GM19239 (cell line): ENCODE measurements at regions not wholly inside any gene's neighbourhood (a gene's known extent, or its start where the extent isn't known, plus 50 kb on each side); places are given as distances from the start of the nearest gene placed in this dataset.

Source experiments
- DNase-seq: peaks from one replicate; pipeline ENCODE4 v3.0.0; 2011; ENCODE audit warnings: low spot score; ENCODE audit not compliant: insufficient read length
- FAIRE-seq: peaks from 2 replicates; lab custom pipeline; 2011; peaks lifted over from hg19 to GRCh38; lab: Jason Lieb, UNC

DNA sequence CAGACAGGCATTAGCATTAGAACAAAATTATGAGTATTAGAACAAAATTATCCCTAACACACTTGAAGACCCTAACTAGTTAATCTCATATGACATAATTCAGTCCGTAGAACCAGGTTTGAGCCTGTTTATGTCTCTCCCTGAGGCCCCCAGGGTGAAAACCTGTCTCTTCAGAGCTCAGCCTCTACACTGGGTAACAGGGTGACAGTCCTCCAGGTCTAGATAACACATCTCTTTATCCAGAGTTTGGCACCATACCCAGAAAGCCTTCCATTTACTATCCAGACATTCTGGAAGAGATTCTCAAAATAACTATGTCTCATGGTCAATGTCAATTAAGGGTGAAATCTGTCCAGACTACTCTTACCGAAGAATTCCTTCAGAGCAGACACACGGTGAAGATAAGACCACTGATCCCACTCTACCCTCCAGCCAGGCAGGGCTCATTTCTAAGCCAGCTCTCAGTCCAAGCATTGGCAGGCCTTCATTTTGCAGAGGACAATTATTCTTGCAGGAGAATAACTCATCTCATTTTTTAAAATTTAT, 1195.3 kb downstream of the EFNB2 start:
- no peak for DNase-seq
- FAIRE-seq = no peak

GRCh38 chr13:105338773-105339172, 1196.7 kb downstream of the EFNB2 start:
- FAIRE-seq (no peak), DNase-seq (no peak)

- no peak for FAIRE-seq
- DNase-seq = no peak
Measured at GRCh38 chr13:105338006-105338405, 1197.5 kb downstream of the EFNB2 start.

DNA sequence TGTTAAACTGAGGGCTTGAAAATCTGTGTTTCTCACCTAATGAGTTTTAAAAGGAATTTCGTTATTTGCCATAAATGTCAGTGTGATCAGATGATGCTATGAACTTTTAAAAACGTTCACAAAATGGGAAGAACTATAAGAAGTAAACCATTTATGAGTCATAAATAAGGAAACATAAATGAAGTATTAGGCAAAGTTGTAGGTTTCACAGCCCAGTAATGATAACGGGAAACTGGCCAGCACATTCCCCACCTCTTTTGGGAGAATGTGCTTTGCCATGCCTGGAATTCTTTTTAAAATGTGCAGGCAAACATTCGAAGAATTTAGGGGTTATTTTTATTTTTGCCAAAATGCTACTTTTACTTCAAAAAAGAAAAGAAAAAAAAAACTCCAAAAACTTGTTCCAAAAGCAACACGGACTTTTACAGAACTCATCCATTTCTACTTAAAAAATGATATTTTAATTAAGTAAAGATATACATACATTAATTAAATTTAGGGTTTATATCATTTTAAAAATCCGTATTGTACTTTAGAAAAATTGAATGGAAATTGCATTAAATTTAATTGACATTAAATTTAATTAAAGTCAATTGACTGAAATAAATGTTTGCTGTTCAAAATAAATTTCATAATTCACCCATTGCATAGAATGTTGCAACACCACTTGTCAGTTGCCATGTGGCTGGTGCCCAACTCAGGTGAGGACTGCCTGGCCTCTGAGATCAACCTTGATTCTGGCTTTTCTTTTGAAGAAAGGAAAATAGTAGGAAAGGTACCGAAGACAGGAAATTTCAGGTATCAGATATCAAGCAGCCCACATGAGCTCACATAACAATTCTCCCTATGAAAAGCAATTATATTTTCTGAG, 1198.5 kb downstream of the EFNB2 start:
- DNase-seq = no peak
- no peak for FAIRE-seq

- DNase-seq (no peak), FAIRE-seq (no peak)
Measured at GRCh38 chr13:105334211-105334610, 1201.3 kb downstream of the EFNB2 start.

GRCh38 chr13:105333416-105333815, 1202.0 kb downstream of the EFNB2 start:
- no peak for DNase-seq
- no peak for FAIRE-seq

DNA sequence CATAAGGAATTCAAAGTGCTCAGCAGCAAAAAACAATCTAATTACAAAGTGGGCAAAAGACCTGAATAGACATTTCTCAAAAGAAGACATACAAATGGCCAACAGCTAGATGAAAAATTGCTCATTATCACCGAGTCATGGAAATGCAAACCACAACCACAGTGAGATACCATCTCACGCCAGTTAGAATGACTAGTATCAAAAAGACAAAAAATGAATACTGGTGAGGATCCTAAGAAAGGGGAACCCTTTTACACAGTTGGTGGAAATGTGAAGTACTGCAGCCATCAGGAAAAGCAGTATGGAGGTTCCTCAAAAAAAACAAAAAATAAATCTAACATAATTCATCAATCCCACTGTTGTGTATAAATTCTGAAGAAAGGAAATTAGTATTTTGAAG, 1206.1 kb downstream of the EFNB2 start:
- FAIRE-seq = no peak
- DNase-seq = no peak

DNA sequence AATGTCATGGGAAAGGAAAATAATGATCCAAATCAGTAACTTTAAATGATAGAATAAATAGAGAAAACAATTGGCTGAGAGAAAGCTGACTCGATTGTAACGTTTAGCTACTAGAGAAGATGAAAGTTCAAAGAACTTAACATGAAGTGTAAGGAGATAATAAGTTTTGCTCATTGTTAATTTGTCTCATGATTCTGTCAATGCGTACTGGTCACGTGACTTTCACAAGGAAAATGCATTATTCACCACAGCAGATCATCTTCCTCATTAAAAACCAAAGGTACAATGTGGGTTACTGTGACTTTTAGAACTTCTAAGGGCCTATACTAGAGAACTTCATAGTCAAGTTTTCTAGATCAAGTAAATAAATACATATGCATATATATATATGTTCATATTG, 1207.2 kb downstream of the EFNB2 start:
- FAIRE-seq (no peak), DNase-seq (no peak)

DNA sequence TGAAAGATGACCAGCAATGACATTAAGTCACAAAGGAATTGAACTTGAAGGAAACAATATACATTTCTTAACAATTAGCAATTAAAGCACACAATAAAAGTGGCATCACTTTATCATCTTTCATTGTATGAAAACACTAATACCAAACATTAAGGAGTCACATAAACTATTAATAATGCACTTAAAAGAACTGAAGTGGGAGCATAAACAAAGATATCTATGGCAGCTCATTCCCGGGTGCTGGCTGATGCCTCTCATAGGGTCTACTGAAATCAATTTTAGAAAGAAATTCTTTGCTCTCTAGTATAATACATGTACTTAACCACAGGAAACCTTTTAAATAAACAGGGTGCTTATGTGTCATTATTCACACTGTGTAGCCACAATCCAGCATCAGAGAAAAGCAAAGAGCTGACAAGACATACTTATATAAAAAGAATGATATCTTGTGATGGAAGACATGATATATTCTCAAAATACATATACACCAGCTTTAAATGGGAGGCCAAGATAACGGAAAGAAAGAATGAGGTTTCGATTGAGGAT, 1207.8 kb downstream of the EFNB2 start:
- FAIRE-seq = no peak
- no peak for DNase-seq

DNA sequence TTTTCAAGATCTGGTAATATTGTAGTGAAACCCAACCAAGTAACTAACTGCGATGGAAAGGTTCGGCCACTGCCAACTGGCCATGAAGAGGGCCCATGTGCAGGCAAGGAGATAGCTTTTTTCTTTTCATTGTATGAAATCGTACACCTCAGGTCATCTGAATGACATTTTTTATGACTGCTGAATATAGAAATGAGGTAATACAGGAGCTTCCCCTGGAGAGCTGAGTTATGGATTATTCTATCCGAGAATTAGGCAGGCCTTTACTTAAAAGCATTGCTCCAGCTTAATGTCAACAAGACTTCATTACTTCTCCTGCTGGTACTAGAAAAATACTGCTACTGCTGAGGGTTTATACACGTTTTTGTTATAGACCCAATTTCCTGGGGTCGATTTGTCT, 1215.6 kb downstream of the EFNB2 start:
- FAIRE-seq = no peak
- no peak for DNase-seq

DNA sequence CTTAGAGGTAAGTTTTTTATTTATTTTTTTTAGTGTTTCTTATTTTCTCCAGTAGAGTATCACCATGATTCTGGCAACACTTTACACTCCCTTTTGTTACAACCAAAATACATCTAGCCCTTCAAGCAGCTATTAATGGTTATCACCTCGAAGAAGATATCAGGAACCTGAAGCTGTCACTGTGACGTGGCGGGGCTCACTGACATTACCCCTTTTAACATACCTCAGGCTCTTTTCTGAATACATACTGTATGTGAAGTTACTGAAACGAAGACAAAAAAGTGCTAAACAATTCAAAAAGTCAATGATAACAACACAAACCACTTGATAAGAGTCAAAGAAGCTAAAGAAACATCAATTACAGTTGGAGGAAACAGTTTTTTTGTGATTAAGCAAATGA, 1218.7 kb downstream of the EFNB2 start:
- no peak for FAIRE-seq
- DNase-seq = no peak

GRCh38 chr13:105312906-105313305, 1222.6 kb downstream of the EFNB2 start:
- DNase-seq (no peak), FAIRE-seq (no peak)

- FAIRE-seq (no peak), DNase-seq (no peak)
Measured at GRCh38 chr13:105311094-105311493, 1224.4 kb downstream of the EFNB2 start.

GRCh38 chr13:105307776-105308175, 1227.7 kb downstream of the EFNB2 start:
- FAIRE-seq (no peak), DNase-seq (no peak)

- no peak for DNase-seq
- no peak for FAIRE-seq
Measured at GRCh38 chr13:105297839-105298238, 1237.6 kb downstream of the EFNB2 start.

- DNase-seq (no peak), FAIRE-seq (no peak)
Measured at GRCh38 chr13:105291987-105292386, 1243.5 kb downstream of the EFNB2 start.

GRCh38 chr13:105290596-105290995, 1244.9 kb downstream of the EFNB2 start:
- DNase-seq (no peak), FAIRE-seq (no peak)

DNA sequence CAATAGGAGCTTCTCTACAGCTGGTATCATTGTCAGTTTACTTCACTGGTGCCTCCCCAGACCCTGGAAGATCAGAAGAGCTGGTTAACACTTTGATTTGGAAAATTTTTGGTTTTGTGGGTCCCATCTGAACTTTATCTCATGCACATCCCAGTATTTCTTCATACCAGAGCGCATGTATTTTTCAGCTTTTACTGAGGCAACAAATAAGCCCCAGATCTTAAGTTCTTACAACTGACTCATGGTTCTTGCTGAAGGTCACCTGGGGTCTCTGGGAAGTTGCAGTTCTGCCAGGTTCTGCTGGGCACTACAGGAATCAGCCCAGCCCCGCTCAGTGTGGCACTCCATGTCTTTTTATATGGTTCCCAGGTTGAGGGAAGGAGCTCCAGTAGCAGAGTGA, 1249.9 kb downstream of the EFNB2 start:
- no peak for FAIRE-seq

GRCh38 chr13:105282406-105283285, 1252.8 kb downstream of the EFNB2 start:
- FAIRE-seq = no peak

More for the DNA sequence above, 1249.9 kb downstream of the EFNB2 start:
- no peak for DNase-seq

DNA sequence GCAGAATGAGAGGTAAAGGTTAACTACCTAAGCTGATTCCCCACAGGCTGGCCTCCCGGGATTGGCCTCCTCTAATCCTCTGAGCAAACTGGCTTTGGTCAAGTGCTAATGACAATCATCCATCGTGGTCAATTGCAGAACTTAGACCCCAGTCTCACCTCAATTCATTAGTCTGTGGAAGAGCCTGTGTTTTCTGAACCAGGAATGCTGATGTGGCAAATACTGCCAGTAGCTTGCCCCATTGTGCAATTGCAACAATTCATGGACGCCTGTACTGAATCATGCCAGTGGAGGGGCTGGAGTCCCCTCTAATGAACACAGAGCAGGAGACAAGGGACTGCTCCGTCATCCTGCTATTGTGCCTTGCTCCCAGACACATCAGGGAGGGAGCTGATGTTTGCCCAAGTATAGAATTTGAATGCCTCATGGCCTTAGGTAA, 1256.5 kb downstream of the EFNB2 start:
- FAIRE-seq (no peak), DNase-seq (no peak)

More at GRCh38 chr13:105282406-105283285, 1252.8 kb downstream of the EFNB2 start:
- DNase-seq = no peak

DNA sequence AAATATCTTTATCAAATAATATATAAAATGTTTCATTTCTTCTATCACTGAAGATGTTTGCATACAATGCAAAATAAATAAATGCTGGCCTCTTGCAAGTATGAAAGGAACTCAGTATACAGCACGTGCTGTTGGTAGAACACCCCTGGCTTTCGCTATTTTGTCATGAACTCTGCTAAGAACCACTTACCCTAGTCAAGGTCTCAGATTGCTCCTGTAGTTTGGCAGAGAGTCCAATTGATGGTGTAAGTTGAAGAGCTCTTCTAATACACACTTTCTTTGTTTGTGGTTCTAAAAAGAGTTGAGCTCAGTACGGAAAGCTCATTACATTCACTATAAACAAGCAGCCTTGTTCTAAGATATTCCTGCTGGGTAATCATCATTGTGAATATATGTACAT, 1258.9 kb downstream of the EFNB2 start:
- no peak for DNase-seq

More for the DNA sequence above, 1258.9 kb downstream of the EFNB2 start:
- FAIRE-seq = no peak
